ENCODE measurements at regions not wholly inside any gene's neighbourhood (a gene's known extent, or its start where the extent isn't known, plus 50 kb on each side); places are given as distances from the start of the nearest gene placed in this dataset.

DNA sequence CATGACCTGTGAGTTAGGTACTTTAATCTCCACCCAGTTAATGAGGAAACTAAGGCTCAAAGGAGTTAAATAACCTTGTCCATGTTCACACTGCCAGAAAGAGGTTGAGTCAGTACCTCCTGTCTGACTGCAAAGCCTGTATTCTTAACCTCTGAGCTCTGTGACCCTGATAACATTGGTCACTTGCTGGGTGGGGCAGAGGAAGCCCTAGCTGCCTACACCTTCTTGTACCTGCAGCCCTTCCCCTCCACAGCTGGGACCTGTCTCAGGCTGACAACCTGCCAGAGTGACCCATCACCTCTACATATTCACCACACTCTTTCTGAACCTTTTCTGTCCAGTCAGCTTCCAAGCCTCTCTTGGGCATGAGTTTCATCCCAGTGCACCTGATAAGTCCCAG, 106.1 kb upstream of the HES1 start:
- TF ChIP-seq CTCF (IDR thresholded peaks at IDR 0.05) (no peak), POLR2A (IDR thresholded peaks at IDR 0.05) (no peak), POLR2AphosphoS5 (IDR thresholded peaks at IDR 0.05) (peak in 1 of 3 donors; percentile 48)

All from stomach (tissue), 4 donors.